ENCODE measurements at regions not wholly inside any gene's neighbourhood (a gene's known extent, or its start where the extent isn't known, plus 50 kb on each side); places are given as distances from the start of the nearest gene placed in this dataset.

- no peak for DNase-seq (ENCODE audit: low read depth, low spot score)
- Histone ChIP-seq H3K27me3 (ENCODE audit: control insufficient read depth, extremely low read depth, insufficient read depth, low read length) (no peaks in the 10 kb centered on the region), H3K9me1 (ENCODE audit: control insufficient read depth, extremely low read depth, insufficient read depth, low read length) (no peaks in the 10 kb centered on the region), H4K20me1 (ENCODE audit: control insufficient read depth, extremely low read depth, insufficient read depth, low read length) (no peaks in the 10 kb centered on the region), H2AFZ (ENCODE audit: control insufficient read depth, low read length) (no peak overlapping the region), H3K4me1 (ENCODE audit: control insufficient read depth, extremely low read depth, insufficient read depth, low read length) (no peaks in the 10 kb centered on the region), H3K9ac (ENCODE audit: control insufficient read depth, extremely low read depth, insufficient read depth, low read length) (no peak overlapping the region), H3K4me3 (ENCODE audit: control insufficient read depth in 2 of 3, extremely low read depth in 1 of 3, insufficient read depth in 2 of 3, low read depth in 1 of 3, low read length in 3 of 3) (no peak overlapping the region), H3K79me2 (ENCODE audit: control insufficient read depth, insufficient read depth, low read length) (no peaks in the 10 kb centered on the region), H3K4me2 (ENCODE audit: control insufficient read depth, extremely low read depth, insufficient read depth, low read depth, low read length) (no peak overlapping the region), H3K36me3 (ENCODE audit: control insufficient read depth in 2 of 2, extremely low read depth in 1 of 2, insufficient read depth in 2 of 2, low read length in 2 of 2) (no peaks in the 10 kb centered on the region), H3K9me3 (ENCODE audit: control insufficient read depth, low read depth, low read length) (no peaks in the 10 kb centered on the region), H3K27ac (ENCODE audit: control insufficient read depth, insufficient read depth, low read length) (no peak overlapping the region)
- FAIRE-seq, result no peak
- TF ChIP-seq, protein P1, sequence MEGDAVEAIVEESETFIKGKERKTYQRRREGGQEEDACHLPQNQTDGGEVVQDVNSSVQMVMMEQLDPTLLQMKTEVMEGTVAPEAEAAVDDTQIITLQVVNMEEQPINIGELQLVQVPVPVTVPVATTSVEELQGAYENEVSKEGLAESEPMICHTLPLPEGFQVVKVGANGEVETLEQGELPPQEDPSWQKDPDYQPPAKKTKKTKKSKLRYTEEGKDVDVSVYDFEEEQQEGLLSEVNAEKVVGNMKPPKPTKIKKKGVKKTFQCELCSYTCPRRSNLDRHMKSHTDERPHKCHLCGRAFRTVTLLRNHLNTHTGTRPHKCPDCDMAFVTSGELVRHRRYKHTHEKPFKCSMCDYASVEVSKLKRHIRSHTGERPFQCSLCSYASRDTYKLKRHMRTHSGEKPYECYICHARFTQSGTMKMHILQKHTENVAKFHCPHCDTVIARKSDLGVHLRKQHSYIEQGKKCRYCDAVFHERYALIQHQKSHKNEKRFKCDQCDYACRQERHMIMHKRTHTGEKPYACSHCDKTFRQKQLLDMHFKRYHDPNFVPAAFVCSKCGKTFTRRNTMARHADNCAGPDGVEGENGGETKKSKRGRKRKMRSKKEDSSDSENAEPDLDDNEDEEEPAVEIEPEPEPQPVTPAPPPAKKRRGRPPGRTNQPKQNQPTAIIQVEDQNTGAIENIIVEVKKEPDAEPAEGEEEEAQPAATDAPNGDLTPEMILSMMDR (optimal IDR thresholded peaks at IDR 0.05 in 1 of 3, IDR thresholded peaks at IDR 0.05 in 1 of 3, conservative IDR thresholded peaks at IDR 0.05 in 1 of 3; ENCODE audit: extremely low read depth in 1 of 3, insufficient read depth in 2 of 3, low read length in 3 of 3), result no peak
- no peak for TF ChIP-seq EZH2 (IDR thresholded peaks at IDR 0.05; ENCODE audit: low read length)
- dilution Hi-C loops (cut with MboI; ENCODE audit: extremely low pct_ligation_motif_present, low sequenced_read_pairs), result no loop called here
Observed at GRCh38 chr5:45081082-45081481, 272.3 kb downstream of the MRPS30 start.

DNA sequence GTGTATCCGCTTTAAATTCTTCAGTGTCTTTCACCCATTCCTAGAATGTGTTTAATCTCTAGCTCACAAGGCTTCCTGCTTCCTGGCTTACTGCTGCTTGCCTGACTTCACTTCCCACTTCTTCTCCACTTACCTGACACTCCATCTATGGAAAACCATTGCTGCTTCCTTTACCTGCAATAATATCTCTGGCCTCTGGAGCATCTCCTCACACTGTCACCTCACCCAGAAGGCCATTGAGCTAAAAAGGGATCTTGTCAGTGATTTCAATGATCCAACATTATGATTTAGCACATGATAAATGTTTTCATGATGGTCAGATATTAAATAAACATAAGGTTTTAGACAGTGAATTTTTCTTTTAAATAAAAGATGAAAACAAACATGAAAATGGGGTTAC lies 281.1 kb downstream of the MRPS30 start:
- Histone ChIP-seq H3K27ac (ENCODE audit: control insufficient read depth, insufficient read depth, low read length) (no peak overlapping the region), H3K79me2 (ENCODE audit: control insufficient read depth, insufficient read depth, low read length) (no peaks in the 10 kb centered on the region), H3K9ac (ENCODE audit: control insufficient read depth, extremely low read depth, insufficient read depth, low read length) (no peak overlapping the region), H3K4me1 (ENCODE audit: control insufficient read depth, extremely low read depth, insufficient read depth, low read length) (no peaks in the 10 kb centered on the region), H3K27me3 (ENCODE audit: control insufficient read depth, extremely low read depth, insufficient read depth, low read length) (no peaks in the 10 kb centered on the region), H3K4me2 (ENCODE audit: control insufficient read depth, extremely low read depth, insufficient read depth, low read depth, low read length) (no peak overlapping the region), H3K9me1 (ENCODE audit: control insufficient read depth, extremely low read depth, insufficient read depth, low read length) (no peaks in the 10 kb centered on the region), H3K4me3 (ENCODE audit: control insufficient read depth in 2 of 3, extremely low read depth in 1 of 3, insufficient read depth in 2 of 3, low read depth in 1 of 3, low read length in 3 of 3) (no peak overlapping the region), H3K36me3 (ENCODE audit: control insufficient read depth in 2 of 2, extremely low read depth in 1 of 2, insufficient read depth in 2 of 2, low read length in 2 of 2) (no peaks in the 10 kb centered on the region), H2AFZ (ENCODE audit: control insufficient read depth, low read length) (no peak overlapping the region), H3K9me3 (ENCODE audit: control insufficient read depth, low read depth, low read length) (no peaks in the 10 kb centered on the region), H4K20me1 (ENCODE audit: control insufficient read depth, extremely low read depth, insufficient read depth, low read length) (no peaks in the 10 kb centered on the region)
- dilution Hi-C loops (cut with MboI; ENCODE audit: extremely low pct_ligation_motif_present, low sequenced_read_pairs), result no loop called here
- TF ChIP-seq, protein P1 (optimal IDR thresholded peaks at IDR 0.05 in 1 of 3, IDR thresholded peaks at IDR 0.05 in 1 of 3, conservative IDR thresholded peaks at IDR 0.05 in 1 of 3; ENCODE audit: extremely low read depth in 1 of 3, insufficient read depth in 2 of 3, low read length in 3 of 3), result no peak
- no peak for TF ChIP-seq EZH2 (IDR thresholded peaks at IDR 0.05; ENCODE audit: low read length)
- DNase-seq (ENCODE audit: low read depth, low spot score), result no peak
- no peak for FAIRE-seq
